ENCODE measurements at regions not wholly inside any gene's neighbourhood (a gene's known extent, or its start where the extent isn't known, plus 50 kb on each side); places are given as distances from the start of the nearest gene placed in this dataset.

DNA sequence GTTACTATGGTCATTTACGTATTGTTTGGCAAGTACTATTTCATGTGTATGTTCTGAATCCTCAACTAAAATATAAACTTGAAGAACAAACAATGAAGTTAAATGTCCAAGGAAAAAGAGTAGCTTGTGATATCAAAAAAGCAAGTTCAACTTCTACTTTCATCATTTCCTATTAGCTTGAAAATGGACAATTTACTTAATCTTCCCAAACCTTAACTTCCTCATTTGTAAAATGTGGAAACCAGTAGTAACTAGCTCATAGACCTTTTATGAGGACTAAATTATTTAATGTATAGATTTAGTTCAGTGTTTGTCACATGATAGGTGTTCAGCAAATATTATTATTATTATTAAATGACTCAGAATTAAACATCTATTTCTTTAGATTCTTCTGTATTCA, 276.8 kb upstream of the TET2 start:
- Histone ChIP-seq H3K9me3 (ENCODE audit: low read depth) (no peaks in the 10 kb centered on the region), H3K4me1 (ENCODE audit: insufficient read depth) (no peaks in the 10 kb centered on the region), H3K79me2 (no peaks in the 10 kb centered on the region), H2AFZ (no peak overlapping the region), H3K9me2 (replicated peaks; ENCODE audit: insufficient read depth) (no peaks in the 10 kb centered on the region), H3K27me3 (no peaks in the 10 kb centered on the region), H4K20me1 (ENCODE audit: insufficient read depth, poor library complexity, severe bottlenecking) (no peaks in the 10 kb centered on the region), H3K36me3 (replicated peaks; ENCODE audit: insufficient read depth, low read depth) (no peaks in the 10 kb centered on the region), H3K4me2 (no peak overlapping the region), H3K27ac (no peak overlapping the region), H3K4me3 (no peak overlapping the region)
- 100% methylated on average over 1 of the region's 1 CpG for WGBS (ENCODE audit: low lambda C conversion rate, missing lambda C conversion rate)
- no peak for DNase-seq (ENCODE audit: low spot score)
- TF ChIP-seq EZH2phosphoT487 (IDR thresholded peaks at IDR 0.05; ENCODE audit: low read depth, severe bottlenecking, unreplicated experiment) (no peak), CTCF (IDR thresholded peaks at IDR 0.05; ENCODE audit: poor library complexity) (no peak), EZH2 (IDR thresholded peaks at IDR 0.05; ENCODE audit: borderline replicate concordance) (no peak)

DNA sequence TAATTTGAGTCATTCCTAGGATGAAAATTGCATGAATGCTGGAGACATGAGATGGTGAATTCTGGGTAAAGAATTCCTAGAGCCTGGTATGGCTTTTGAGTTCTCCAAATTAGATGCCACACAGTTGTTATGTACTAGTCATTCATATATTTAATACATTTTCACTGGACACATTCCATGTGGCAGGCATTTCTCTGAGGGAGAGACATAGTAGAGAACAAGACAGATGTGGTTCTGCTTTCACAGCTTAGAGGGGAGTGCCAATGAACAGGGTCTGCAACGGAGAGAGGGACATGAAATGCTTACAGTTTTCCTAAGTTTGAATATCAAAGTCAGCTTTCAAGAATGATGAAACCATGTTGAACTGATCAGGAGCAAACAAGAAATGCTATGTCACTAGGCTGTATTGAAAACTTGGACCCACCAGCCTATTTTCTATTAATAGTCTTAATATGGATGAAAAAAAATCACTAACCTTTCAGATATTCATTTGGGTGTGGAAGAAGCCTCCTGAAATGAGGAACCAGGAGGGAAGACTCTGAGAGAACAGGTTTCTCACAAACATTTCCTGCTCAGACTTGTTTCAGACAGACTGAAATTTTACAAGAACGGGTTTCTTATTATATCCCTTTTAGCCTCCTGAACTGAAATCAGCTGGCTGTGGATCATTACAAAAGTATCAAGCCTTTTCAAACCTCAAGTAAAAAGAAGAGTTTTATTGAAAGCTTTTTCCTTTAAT, 276.0 kb upstream of the TET2 start:
- whole genome bisulfite sequencing (ENCODE audit: low lambda C conversion rate, missing lambda C conversion rate) = 50% methylated on average over 2 of the region's 2 CpGs
- H2AFZ ChIP-seq = no peak overlapping the region
- H3K9me2 ChIP-seq (replicated peaks; ENCODE audit: insufficient read depth) = no peaks in the 10 kb centered on the region
- no peak overlapping the region for H3K27ac ChIP-seq
- no peaks in the 10 kb centered on the region for H3K4me1 ChIP-seq (ENCODE audit: insufficient read depth)
- no peaks in the 10 kb centered on the region for H3K36me3 ChIP-seq (replicated peaks; ENCODE audit: insufficient read depth, low read depth)
- H3K27me3 ChIP-seq = no peaks in the 10 kb centered on the region
- no peak for DNase-seq (ENCODE audit: low spot score)
- TF ChIP-seq EZH2 (IDR thresholded peaks at IDR 0.05; ENCODE audit: borderline replicate concordance) (no peak), EZH2phosphoT487 (IDR thresholded peaks at IDR 0.05; ENCODE audit: low read depth, severe bottlenecking, unreplicated experiment) (no peak), CTCF (IDR thresholded peaks at IDR 0.05; ENCODE audit: poor library complexity) (no peak)
- H3K4me3 ChIP-seq = no peak overlapping the region
- H3K9me3 ChIP-seq (ENCODE audit: low read depth) = no peaks in the 10 kb centered on the region
- H3K4me2 ChIP-seq = no peak overlapping the region
- no peaks in the 10 kb centered on the region for H3K79me2 ChIP-seq
- no peaks in the 10 kb centered on the region for H4K20me1 ChIP-seq (ENCODE audit: insufficient read depth, poor library complexity, severe bottlenecking)

DNA sequence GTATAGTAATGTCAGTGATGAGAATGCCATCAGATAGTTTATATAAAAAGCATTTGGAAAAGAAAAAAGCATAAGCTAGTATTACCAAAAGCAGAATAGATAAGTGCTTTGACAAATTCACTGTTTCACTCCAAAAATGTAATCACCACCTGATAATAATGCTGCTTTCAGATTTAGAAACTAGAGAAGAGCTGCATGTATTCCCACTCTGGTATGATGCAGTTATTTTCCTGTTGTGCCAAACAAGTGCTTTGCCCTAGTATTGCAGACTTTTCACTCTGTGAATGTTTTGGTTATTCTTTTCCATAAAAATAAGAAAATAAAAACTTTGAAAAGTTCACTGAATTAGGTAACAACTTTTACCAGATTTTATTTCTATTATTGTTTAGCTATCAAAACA, 267.7 kb upstream of the TET2 start:
- Histone ChIP-seq H3K4me2 (no peak overlapping the region), H3K27me3 (no peaks in the 10 kb centered on the region), H3K9me3 (ENCODE audit: low read depth) (no peaks in the 10 kb centered on the region), H4K20me1 (ENCODE audit: insufficient read depth, poor library complexity, severe bottlenecking) (no peaks in the 10 kb centered on the region), H3K4me1 (ENCODE audit: insufficient read depth) (no peaks in the 10 kb centered on the region), H3K9me2 (replicated peaks; ENCODE audit: insufficient read depth) (no peaks in the 10 kb centered on the region), H3K36me3 (replicated peaks; ENCODE audit: insufficient read depth, low read depth) (no peaks in the 10 kb centered on the region), H3K4me3 (no peak overlapping the region), H2AFZ (no peak overlapping the region), H3K27ac (no peak overlapping the region), H3K79me2 (no peaks in the 10 kb centered on the region)
- DNase-seq (ENCODE audit: low spot score) = no peak
- TF ChIP-seq CTCF (IDR thresholded peaks at IDR 0.05; ENCODE audit: poor library complexity) = no peak

GRCh38 chr4:104879367-104879766, 267.3 kb upstream of the TET2 start:
- 56% methylated on average over 4 of the region's 4 CpGs for WGBS (ENCODE audit: low lambda C conversion rate, missing lambda C conversion rate)
- no peak overlapping the region for H3K4me3 ChIP-seq
- no peak for DNase-seq (ENCODE audit: low spot score)
- no peaks in the 10 kb centered on the region for H3K36me3 ChIP-seq (replicated peaks; ENCODE audit: insufficient read depth, low read depth)
- H3K9me2 ChIP-seq (replicated peaks; ENCODE audit: insufficient read depth) = no peaks in the 10 kb centered on the region
- no peaks in the 10 kb centered on the region for H3K4me1 ChIP-seq (ENCODE audit: insufficient read depth)
- no peaks in the 10 kb centered on the region for H4K20me1 ChIP-seq (ENCODE audit: insufficient read depth, poor library complexity, severe bottlenecking)
- no peak overlapping the region for H3K4me2 ChIP-seq
- no peaks in the 10 kb centered on the region for H3K79me2 ChIP-seq
- no peaks in the 10 kb centered on the region for H3K27me3 ChIP-seq
- TF ChIP-seq EZH2phosphoT487 (IDR thresholded peaks at IDR 0.05; ENCODE audit: low read depth, severe bottlenecking, unreplicated experiment) = no peak
- TF ChIP-seq CTCF (IDR thresholded peaks at IDR 0.05; ENCODE audit: poor library complexity) = no peak
- TF ChIP-seq EZH2 (IDR thresholded peaks at IDR 0.05; ENCODE audit: borderline replicate concordance) = no peak
- no peaks in the 10 kb centered on the region for H3K9me3 ChIP-seq (ENCODE audit: low read depth)
- no peak overlapping the region for H2AFZ ChIP-seq
- H3K27ac ChIP-seq = no peak overlapping the region
